ENCODE measurements at regions not wholly inside any gene's neighbourhood (a gene's known extent, or its start where the extent isn't known, plus 50 kb on each side); places are given as distances from the start of the nearest gene placed in this dataset.

DNA sequence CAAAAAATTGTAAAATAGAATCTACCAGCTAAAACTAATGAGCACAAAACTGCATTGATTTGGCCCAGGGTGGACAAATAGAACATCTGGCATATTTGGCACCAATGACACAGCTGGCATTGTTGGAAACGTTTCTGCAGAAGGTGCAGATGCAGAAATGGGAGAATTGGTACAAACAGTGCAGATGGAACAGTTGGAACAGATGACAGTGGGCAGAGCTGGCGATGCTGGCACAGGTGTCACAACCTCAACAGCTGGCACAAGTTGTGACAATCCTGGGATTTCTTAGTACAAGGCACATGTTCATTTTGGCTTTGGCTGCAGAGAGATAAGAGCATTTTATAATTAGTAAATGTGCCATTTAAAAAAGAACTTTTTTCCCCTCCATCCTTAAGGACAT, 91.1 kb upstream of the ZBTB18 start:
- H3K4me2 ChIP-seq (ENCODE audit: insufficient read depth in 1 of 2, low read depth in 2 of 2, low read length in 2 of 2): no peak overlapping the region
- peaks cover 0 to 4% (median 1%) of the 10 kb centered on the region in 4 experiments; a peak in 2 of 7 replicates for H3K4me1 ChIP-seq (replicated peaks in 1 of 4; ENCODE audit: control insufficient read depth in 3 of 4, insufficient read depth in 4 of 4, low read length in 3 of 4)
- H3K23me2 ChIP-seq (ENCODE audit: low read depth, low read length): no peaks in the 10 kb centered on the region
- H2BK5ac ChIP-seq (ENCODE audit: low read depth, low read length): no peak overlapping the region
- no peak overlapping the region for H2BK15ac ChIP-seq (ENCODE audit: low read length)
- H3K27me3 ChIP-seq (replicated peaks in 1 of 4; ENCODE audit: control insufficient read depth in 3 of 4, extremely low read depth in 1 of 4, insufficient read depth in 3 of 4, low read length in 3 of 4): no peaks in the 10 kb centered on the region
- no peak for FAIRE-seq
- POLR2A ChIA-PET (ENCODE audit: partially characterized antibody): no interaction called here
- no peak overlapping the region for H3K18ac ChIP-seq (ENCODE audit: extremely low read depth, low read length)
- no peaks in the 10 kb centered on the region for H3K36me3 ChIP-seq (ENCODE audit: control insufficient read depth in 2 of 4, insufficient read depth in 4 of 4, low read length in 3 of 4)
- no peak overlapping the region for H4K8ac ChIP-seq (ENCODE audit: extremely low read depth, insufficient read depth, low read length)
- no peak for TF ChIP-seq POLR2AphosphoS5 (IDR thresholded peaks at IDR 0.05; ENCODE audit: low read depth, low read length)
- no peak for TF ChIP-seq CHD2 (IDR thresholded peaks at IDR 0.05; ENCODE audit: low read length)
- no peak for TF ChIP-seq EZH2 (IDR thresholded peaks at IDR 0.05; ENCODE audit: low read depth, low read length, severe bottlenecking)
- no peak for TF ChIP-seq RXRA (IDR thresholded peaks at IDR 0.05; ENCODE audit: insufficient read depth, low read depth, low read length)
- no peak for TF ChIP-seq CBX5 (IDR thresholded peaks at IDR 0.05; ENCODE audit: low read depth, low read length)
- TF ChIP-seq NANOG (IDR thresholded peaks at IDR 0.05; ENCODE audit: insufficient read depth, low read depth, low read length, poor library complexity, severe bottlenecking): no peak
- no peak for DNase-seq (ENCODE audit: low read depth in 1 of 2, low spot score in 2 of 2)
- H2BK20ac ChIP-seq (ENCODE audit: low read length): no peak overlapping the region
- H3K4me3 ChIP-seq (ENCODE audit: extremely low read depth in 1 of 4, insufficient read depth in 2 of 4, low read depth in 3 of 4, low read length in 4 of 4): no peak overlapping the region
- no peak overlapping the region for H4K91ac ChIP-seq (replicated peaks; ENCODE audit: insufficient read length, low read length)
- H4K5ac ChIP-seq (ENCODE audit: insufficient read length, low read depth, low read length): no peak overlapping the region
- no peak overlapping the region for H3K56ac ChIP-seq (replicated peaks; ENCODE audit: insufficient read length, low read depth, low read length)
- no peaks in the 10 kb centered on the region for H3K9me3 ChIP-seq (ENCODE audit: insufficient read depth in 2 of 2, low read depth in 1 of 2, low read length in 1 of 2)
- H2AFZ ChIP-seq (ENCODE audit: low read length): no peak overlapping the region
- no peak overlapping the region for H3K23ac ChIP-seq (ENCODE audit: insufficient read length)
- H2AK5ac ChIP-seq (ENCODE audit: low read depth, low read length): no peak overlapping the region
- H3K79me1 ChIP-seq (ENCODE audit: low read depth, low read length): no peaks in the 10 kb centered on the region
- H2BK120ac ChIP-seq (replicated peaks; ENCODE audit: low read depth, low read length): no peak overlapping the region
- WGBS, 2 experiments (ENCODE audit: extremely low coverage in 1 of 2, insufficient coverage in 1 of 2, insufficient read length in 1 of 2, insufficient replicate concordance in 2 of 2, low coverage in 1 of 2, low lambda C conversion rate in 2 of 2, missing lambda C conversion rate in 1 of 2): 78% methylated on average over 2 of the region's 2 CpGs; no CpG with 5 or more reads in 1 of the 2 experiments
- no peaks in the 10 kb centered on the region for H4K20me1 ChIP-seq (replicated peaks in 1 of 2; ENCODE audit: control insufficient read depth in 1 of 2, insufficient read depth in 2 of 2, low read length in 2 of 2)
- CTCF ChIA-PET (ENCODE audit: partially characterized antibody): interaction anchor here (0.9 to 1.4 kb wide), 3 partner anchors 9 to 103 kb away, joined by 3 to 4 read pairs (median 3); no protein-coding TSS in a partner anchor
- H3K4ac ChIP-seq (replicated peaks; ENCODE audit: insufficient read length, low read depth, low read length): no peak overlapping the region
- no peaks in the 10 kb centered on the region for H3K79me2 ChIP-seq (ENCODE audit: control insufficient read depth in 1 of 2, insufficient read depth in 2 of 2, low read length in 2 of 2)
- H3K14ac ChIP-seq (ENCODE audit: insufficient read length): no peak overlapping the region
- H3K9ac ChIP-seq (replicated peaks in 1 of 4; ENCODE audit: extremely low read depth in 1 of 4, low read depth in 3 of 4, low read length in 3 of 4): no peak overlapping the region
- no peak overlapping the region for H2BK12ac ChIP-seq (ENCODE audit: low read depth, low read length)
- H3K27ac ChIP-seq (ENCODE audit: low read depth, low read length): no peak overlapping the region

Measured in H1 (cell line).